HL-60 (cell line): ENCODE measurements at regions not wholly inside any gene's neighbourhood (a gene's known extent, or its start where the extent isn't known, plus 50 kb on each side); places are given as distances from the start of the nearest gene placed in this dataset.

ENCODE experiments used
- TF ChIP-seq, protein P1 (sequence below): IDR thresholded peaks from one replicate; pipeline ENCODE4 v1.5.1; 2011; ENCODE audit warnings: low read length, control low read depth, inconsistent platforms; ENCODE audit not compliant: insufficient read depth
- TF ChIP-seq, protein P2 (sequence below): IDR thresholded peaks from 2 replicates; pipeline ENCODE4 v1.6.1; 2012; ENCODE audit warnings: low read depth; ENCODE audit not compliant: insufficient replicate concordance

DNA sequence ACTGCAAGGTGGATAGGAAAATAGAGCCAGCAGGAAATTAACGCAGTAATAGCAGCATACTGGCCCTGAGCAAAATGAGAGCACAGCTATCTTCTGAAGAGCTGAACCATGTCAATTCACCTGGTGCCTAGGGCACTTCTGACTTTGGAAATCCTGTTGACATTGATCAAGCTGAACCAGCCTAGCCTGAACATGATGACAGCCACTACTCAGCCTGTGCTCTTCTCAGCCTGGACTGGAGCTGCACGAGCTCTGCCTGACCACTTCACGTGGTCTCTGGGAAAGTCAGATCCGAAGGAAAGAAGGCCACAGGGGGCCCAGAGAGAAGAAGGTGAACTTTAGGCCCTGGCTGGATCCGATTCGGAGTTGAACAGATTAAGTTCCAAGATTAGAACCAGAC is 421.9 kb downstream of the LPIN1 start:
- TF ChIP-seq, protein P1, sequence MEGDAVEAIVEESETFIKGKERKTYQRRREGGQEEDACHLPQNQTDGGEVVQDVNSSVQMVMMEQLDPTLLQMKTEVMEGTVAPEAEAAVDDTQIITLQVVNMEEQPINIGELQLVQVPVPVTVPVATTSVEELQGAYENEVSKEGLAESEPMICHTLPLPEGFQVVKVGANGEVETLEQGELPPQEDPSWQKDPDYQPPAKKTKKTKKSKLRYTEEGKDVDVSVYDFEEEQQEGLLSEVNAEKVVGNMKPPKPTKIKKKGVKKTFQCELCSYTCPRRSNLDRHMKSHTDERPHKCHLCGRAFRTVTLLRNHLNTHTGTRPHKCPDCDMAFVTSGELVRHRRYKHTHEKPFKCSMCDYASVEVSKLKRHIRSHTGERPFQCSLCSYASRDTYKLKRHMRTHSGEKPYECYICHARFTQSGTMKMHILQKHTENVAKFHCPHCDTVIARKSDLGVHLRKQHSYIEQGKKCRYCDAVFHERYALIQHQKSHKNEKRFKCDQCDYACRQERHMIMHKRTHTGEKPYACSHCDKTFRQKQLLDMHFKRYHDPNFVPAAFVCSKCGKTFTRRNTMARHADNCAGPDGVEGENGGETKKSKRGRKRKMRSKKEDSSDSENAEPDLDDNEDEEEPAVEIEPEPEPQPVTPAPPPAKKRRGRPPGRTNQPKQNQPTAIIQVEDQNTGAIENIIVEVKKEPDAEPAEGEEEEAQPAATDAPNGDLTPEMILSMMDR = no peak
- TF ChIP-seq, protein P2, sequence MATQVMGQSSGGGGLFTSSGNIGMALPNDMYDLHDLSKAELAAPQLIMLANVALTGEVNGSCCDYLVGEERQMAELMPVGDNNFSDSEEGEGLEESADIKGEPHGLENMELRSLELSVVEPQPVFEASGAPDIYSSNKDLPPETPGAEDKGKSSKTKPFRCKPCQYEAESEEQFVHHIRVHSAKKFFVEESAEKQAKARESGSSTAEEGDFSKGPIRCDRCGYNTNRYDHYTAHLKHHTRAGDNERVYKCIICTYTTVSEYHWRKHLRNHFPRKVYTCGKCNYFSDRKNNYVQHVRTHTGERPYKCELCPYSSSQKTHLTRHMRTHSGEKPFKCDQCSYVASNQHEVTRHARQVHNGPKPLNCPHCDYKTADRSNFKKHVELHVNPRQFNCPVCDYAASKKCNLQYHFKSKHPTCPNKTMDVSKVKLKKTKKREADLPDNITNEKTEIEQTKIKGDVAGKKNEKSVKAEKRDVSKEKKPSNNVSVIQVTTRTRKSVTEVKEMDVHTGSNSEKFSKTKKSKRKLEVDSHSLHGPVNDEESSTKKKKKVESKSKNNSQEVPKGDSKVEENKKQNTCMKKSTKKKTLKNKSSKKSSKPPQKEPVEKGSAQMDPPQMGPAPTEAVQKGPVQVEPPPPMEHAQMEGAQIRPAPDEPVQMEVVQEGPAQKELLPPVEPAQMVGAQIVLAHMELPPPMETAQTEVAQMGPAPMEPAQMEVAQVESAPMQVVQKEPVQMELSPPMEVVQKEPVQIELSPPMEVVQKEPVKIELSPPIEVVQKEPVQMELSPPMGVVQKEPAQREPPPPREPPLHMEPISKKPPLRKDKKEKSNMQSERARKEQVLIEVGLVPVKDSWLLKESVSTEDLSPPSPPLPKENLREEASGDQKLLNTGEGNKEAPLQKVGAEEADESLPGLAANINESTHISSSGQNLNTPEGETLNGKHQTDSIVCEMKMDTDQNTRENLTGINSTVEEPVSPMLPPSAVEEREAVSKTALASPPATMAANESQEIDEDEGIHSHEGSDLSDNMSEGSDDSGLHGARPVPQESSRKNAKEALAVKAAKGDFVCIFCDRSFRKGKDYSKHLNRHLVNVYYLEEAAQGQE = no peak
